HG03439 (cell line): ENCODE measurements at regions not wholly inside any gene's neighbourhood (a gene's known extent, or its start where the extent isn't known, plus 50 kb on each side); places are given as distances from the start of the nearest gene placed in this dataset.
"Not testable (repeated sequence)": the region's sequence is repeated elsewhere in the genome, so short reads cannot be mapped to it uniquely, and the experiment has no call there.

Experiments
- ATAC-seq: cut with Tn5 transposase; IDR thresholded peaks from one replicate; pipeline ENCODE4 v1.9.1; 2021; ENCODE audit warnings: mild to moderate bottlenecking, moderate library complexity; ENCODE audit not compliant: unreplicated experiment

DNA sequence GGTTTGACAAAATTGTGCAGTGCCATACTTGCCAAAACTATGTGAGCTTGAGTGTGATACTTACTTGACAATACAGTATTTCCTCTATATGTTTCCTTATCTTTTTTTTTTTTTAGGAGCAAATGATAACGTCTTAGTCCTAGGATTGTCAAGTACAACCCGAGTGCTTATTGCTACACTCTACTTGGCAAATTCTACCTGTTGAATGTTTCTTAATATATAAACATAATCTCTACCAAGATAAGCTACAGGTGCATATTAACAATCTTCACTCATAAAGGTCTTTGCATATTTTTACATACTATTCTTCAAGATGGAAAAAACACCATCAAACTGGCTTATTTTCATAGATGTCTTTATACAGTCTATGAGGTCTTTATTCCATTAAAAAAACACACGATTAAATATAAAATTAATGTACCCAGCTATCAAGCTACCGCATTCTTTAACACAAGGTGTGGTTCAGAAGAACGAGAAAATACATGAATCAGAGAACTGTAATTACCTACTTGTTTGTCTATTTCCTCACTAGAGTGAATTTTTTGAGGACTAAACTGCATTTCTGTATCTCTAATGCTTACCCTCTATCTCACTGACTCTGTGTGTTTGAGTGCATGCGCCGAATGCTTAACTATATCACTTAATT, 76.1 kb upstream of the PDSS1 start:
- ATAC-seq = no peak

DNA sequence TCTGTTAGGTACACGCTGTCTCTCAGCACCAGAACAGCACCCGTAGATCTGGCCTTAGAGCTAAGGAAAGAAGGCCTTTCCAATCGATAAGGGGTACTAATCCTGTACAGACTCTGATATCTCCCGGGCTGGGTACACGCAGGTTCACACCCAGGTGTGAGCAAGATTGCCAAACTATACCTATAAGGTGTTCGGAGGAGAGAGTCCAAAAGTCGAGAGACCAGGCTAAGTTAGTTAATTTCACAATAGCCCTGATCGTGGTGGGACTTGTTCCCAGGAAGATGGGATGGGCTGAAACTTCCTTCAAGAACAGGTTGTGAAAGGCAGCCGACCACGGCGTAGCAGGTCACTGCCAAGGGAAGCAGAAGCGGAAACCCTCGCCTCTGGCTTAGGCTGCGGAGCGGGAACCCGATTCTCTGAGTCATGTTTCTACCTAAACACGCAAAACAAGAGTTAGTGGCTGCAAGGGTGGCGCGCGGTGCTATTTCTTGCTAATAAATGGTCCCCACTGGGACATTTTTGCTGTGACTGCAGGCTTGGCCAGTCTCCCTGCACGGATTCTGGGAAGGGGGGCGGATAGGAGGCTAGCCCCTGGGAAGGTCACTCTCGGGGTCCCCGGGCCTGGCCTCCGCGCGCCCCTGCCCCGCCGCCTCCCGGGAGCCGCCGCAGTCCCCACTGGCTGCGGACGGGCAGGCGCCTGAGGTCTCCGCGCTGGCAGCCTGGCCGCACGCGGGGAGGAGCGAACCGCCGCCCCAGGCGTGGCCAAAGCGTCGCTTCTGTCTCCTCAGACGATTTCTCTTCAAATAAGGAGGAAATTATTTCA, 75.4 kb upstream of the PDSS1 start:
- peak; percentile 64 for ATAC-seq

DNA sequence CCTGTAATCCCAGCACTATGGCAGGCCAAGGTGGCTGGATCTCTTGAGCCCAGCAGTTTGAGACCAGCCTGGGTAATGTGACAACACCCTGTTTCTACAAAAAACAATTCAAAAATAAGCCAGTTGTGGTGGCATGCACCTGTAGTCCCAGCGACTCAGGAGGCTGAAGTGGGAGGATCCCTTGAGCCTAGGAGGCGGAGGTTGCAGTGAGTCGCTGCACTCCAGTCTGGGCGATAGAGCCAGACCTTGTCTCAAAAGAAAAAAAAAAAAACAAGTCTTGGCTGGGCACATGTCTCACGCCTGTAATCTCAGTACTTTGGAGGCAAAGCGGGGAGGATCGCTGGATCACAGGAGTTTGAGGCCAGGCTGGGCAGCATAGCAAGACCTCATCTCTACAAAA, 74.6 kb upstream of the PDSS1 start:
- ATAC-seq = no peak

DNA sequence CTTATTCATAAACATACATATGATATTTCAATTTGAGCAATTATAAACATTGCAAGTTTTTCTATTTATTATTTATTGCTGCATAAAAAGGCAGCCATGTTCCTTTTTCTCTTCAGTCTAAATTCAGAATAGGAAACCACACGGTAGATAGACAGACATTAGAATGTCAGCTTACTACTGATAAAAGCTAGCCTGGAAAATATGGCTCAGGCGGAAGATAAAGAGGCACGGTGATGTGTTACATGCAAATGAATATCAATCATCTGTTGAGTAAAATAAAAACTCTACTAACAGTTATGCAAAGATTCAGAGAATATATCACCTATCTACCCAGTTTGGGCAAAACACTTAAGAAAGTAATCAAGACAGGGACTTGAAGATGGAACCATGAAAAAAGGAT, 73.5 kb upstream of the PDSS1 start:
- ATAC-seq = no peak

DNA sequence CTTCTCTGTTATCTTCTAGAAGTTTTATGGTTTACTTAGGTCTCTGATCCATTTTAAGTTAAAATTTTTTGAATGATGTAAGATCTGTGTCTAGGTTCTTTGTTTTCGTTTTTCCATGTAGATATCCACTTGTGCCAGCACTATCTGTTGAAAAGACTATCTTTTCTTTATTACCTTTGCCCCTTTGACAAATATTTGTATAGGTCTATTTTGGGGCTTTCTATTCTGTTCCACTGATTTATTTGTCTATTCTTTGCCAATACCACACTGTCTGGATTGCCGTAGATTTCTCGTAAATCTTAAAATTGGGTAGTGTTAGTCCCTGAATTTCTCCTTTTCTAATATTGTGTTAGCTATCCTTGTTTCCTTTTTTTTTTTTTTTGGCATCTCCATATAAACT, 71.4 kb upstream of the PDSS1 start:
- ATAC-seq = no peak

DNA sequence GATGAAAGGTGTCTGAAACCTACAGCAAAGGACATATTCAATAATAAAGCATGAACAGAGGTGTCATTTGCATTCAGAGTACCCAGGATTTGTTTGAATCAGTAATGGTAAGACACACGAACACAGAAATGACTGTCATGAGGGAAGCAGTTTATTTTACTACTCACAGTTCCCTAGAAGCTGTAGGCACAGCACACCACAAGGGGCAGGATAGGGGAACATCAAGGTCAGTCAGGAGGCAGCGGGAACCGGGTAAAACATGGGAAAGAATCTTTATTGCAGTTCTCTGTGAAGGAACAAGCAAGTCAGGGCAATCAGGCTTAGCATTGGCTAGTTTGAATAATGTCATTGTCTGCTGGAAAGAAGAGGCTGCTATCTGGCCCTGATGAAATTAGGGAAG, 70.2 kb upstream of the PDSS1 start:
- no peak for ATAC-seq

DNA sequence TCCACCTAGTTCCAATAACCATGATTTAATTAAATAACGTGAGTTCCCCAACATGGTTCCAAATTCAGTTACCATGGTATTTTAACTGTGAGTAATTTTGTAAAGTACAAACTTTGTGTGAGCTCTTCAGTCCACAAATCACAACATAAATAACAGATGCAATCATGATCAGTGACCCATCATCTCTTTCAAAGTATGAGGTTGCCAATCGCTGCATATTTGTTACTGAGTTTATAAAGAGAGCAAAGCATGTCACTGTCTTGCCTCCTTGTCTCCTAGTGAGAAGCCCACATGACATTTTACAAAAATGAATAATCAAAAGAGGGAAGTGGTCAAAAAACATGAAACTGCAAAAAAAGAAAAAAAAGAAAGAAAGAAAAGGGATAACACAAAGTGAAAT, 69.1 kb upstream of the PDSS1 start:
- ATAC-seq = peak; percentile 49

DNA sequence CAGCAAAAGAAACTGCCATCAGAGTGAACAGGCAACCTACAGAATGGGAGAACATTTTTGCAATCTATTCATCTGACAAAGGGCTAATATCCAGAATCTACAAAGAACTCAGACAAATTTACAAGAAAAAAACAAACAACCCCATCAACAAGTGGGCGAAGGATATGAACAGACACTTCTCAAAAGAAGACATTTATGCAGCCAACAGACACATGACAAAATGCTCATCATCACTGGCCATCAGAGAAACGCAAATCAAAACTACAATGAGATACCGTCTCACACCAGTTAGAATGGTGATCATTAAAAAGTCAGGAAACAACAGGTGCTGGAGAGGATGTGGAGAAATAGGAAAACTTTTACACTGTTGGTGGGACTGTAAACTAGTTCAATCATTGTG, 65.3 kb upstream of the PDSS1 start:
- not testable (repeated sequence) for ATAC-seq

DNA sequence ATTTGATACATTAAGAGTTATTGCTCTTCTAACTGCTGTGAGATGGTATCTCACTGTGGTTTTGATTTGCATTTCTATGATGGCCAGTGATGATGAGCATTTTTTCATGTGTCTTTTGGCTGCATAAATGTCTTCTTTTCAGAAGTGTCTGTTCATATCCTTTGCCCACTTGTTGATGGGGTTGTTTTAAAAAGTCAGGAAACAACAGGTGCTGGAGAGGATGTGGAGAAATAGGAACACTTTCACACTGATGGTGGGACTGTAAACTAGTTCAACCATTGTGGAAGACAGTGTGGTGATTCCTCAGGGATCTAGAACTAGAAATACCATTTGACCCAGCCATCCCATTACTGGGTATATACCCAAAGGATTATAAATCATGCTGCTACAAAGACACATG, 63.4 kb upstream of the PDSS1 start:
- ATAC-seq = not testable (repeated sequence)

DNA sequence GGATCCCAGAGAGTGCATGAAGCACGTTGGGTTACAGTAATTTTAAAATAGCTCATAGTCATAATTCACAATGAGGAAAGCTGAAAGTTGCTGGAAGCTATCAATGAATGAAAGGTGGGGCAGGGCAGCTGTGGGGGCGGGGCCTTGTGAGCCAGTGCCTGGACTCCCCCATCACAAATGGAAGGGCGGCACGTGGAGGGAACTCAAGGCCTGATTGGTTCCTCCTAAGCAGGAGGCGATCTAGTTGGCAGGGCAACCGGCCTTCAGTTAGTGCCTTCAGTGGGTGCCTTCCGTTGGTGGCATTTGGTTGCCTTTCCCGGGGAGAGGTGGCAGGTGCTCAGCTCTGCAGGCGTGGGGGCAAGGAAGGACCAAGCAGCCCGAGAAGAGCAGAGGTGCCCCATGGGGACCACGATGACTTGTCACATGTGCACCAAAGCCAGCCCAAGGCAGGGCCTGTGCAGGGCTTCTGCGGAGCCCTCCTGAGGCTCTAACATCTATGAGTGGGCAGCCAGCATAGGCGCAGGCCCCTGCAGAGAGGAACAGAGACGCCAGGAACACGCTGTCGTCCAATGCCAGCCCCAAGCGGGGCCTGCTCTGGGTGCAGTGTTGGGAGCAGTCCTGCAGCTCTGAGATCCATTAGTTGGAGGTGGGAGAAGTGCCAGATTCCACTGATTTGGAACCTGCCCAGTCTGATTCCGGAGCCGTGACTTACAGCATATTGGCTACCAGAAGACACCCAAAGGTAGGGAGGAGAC, 59.8 kb upstream of the PDSS1 start:
- ATAC-seq = no peak

DNA sequence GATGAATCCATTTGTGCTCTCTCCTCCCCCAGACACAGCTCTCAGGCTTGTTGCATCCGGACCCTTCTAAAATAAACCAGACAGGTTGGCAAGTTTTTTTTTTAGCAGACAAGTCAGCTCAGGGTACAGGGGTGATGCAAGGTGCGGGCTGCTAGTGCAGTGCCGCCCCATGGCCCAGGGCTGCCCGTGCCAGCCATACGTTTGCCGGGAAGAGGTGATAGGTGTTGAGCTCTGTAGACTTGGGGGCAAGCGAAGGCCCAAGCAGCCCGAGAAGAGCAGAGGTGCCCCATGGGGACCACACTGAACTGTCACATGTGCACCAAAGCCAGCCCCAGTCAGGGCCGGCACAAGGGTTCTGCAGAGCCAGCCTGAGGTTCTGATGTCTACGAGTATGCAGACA, 57.1 kb upstream of the PDSS1 start:
- ATAC-seq = no peak

DNA sequence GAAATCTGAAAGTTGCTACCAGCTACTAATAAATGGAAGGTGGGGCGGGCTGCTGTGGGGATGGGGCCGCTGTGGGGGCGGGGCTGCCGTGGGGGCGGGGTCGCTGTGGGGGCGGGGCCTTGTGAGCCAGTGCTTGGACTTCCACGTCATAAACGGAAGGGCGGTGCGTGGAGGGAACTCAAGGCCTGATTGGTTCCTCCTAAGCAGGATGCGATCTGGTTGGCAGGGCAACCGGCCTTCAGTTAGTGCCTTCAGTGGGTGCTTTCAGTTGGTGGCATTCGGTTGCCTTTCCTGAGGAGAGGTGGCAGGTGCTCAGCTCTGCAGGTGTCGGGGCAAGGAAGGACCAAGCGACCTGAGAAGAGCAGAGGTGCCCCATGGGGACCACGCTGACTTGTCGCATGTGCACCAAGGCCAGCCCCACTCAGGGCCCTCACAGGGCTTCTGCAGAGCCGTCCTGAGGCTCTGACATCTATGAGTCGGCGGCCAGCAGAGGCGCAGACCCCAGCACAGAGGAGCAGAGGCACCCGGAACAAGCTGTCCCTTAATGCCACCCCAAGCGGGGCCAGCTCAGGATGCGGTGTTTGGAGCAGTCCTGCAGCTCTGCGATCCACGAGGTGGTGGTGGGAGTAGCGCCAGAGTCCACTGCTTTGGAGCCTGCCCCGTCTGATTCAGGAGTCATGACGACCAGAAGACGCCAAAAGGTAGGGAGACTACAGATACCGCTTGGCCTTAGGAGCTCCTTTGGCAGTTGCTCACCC, 54.4 kb upstream of the PDSS1 start:
- ATAC-seq = no peak

DNA sequence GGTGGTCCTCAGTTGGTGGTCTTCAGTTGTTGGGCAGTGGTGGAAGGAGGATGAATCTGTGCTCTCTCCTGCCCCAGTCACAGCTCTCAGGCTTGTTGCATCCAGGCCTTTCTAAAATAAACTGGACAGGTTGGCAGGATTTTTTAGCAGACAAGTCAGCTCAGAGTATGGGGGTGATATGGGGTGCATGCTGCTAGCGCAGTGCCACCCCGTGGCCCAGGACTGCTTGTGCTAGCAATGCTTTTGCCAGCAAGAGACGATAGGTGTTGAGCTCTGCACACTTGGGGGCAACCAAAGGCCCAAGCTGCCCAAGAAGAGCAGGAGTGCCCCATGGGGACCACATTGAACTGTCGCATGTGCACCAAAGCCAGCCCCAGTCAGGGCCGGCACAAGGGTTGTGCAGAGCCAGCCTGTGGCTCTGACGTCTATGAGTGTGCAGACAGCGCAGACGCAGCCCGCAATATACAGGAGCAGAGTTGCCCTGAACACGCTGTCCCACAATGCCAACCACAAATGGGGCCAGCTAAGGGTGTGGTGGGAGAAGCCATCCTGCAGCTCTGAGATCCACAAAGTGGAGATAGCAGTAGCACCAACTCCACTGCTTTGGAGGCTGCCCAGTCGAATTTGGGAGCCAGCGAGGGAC, 49.8 kb upstream of the PDSS1 start:
- ATAC-seq = no peak
